Esophagus squamous epithelium (tissue), 4 donors: ENCODE measurements at regions not wholly inside any gene's neighbourhood (a gene's known extent, or its start where the extent isn't known, plus 50 kb on each side); places are given as distances from the start of the nearest gene placed in this dataset.

Experiments
- CTCF ChIP-seq, 6 experiments: fragments of 450-650 bp in 4 of 6; fragments of 200-600 bp in 2 of 6; sonication (generic) in 2 of 6; IDR thresholded peaks; one replicate each; pipeline ENCODE4 v1.5.1; 2016 to 2019; ENCODE audit warnings: antibody characterized with exemption in 6 of 6, mild to moderate bottlenecking in 4 of 6, moderate library complexity in 4 of 6
- POLR2A ChIP-seq, 4 donors: fragments of 450-650 bp; IDR thresholded peaks; one replicate each; pipeline ENCODE4 v1.6.1; 2017; ENCODE audit warnings: antibody characterized with exemption in 4 of 4, mild to moderate bottlenecking in 4 of 4, moderate library complexity in 3 of 4

GRCh38 chr5:125129151-125129806 lies 382.8 kb upstream of the ZNF608 start:
- TF ChIP-seq CTCF (IDR thresholded peaks at IDR 0.05) = no peak
- no peak for TF ChIP-seq POLR2A (IDR thresholded peaks at IDR 0.05)
